ENCODE measurements at regions not wholly inside any gene's neighbourhood (a gene's known extent, or its start where the extent isn't known, plus 50 kb on each side); places are given as distances from the start of the nearest gene placed in this dataset.
"Not testable (repeated sequence)": the region's sequence is repeated elsewhere in the genome, so short reads cannot be mapped to it uniquely, and the experiment has no call there.

DNA sequence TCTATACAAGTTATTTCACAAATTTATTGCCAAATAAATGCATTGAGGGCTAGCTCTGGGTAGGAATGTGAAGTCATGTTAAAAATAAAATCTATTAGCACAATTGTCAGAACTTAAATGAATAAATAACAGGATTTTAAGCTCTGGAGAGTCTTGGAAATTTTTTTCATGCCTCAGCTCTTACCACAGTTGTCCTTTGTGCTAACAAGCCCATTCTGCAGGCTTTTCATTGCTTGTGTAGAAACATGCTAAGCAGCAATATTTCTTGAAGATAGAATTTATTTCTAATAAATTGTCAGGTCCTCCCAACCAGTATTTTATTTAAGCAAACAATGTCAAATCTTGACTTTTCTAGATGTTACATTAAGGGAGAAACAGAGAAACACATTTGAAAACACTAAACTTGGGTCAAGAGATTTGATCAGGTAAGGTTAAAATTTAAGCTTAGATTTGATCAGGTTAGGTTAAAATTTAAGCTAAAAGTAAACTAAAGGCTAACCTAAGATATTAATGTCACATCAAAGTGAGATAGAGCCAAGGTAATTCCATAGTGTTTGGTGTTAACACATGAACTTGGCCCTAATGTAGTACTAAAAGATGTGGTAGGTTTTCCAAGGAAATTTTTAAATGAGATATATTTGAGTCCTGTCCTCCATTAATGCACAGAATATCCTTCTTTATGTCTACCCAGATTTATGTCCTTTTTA, 179.1 kb upstream of the IL1RAPL1 start:
- no peak for DNase-seq

DNA sequence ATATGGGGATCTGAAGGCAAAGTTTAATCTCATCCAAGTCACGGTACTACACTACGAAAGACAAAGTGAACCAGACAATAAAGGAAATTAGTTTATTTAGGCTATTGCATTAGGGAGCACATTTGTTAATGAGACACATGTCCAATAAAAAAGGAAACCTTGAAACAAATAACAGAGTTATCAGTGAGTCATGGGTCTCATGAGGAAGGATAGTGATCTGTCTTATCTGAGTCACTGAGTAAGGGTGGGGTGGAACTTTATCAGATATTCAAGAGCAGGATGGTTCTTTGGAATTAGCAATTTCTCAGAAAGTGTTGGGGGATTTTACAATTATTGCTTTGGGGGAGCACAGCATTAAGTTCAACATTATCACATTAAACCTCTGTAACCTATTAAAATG, 188.9 kb upstream of the IL1RAPL1 start:
- DNase-seq: no peak

DNA sequence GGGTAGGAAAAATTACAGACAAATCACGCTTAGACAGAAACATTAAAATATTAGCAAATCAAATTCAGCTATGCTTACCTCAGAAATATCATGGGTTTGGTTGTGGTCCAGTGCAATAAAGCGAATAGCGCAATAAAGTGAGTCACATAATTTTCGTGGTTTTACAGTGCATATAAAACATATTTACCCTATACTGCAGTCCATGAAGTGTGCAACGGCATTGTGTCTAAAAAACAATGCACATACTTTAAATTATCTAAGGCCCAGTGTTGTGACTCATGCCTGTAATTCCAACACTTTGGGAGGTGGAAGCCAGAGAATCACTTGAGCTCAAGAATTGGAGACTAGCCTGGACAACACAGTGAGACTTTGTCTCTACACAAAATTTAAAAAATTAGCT, 195.7 kb upstream of the IL1RAPL1 start:
- DNase-seq: no peak

DNA sequence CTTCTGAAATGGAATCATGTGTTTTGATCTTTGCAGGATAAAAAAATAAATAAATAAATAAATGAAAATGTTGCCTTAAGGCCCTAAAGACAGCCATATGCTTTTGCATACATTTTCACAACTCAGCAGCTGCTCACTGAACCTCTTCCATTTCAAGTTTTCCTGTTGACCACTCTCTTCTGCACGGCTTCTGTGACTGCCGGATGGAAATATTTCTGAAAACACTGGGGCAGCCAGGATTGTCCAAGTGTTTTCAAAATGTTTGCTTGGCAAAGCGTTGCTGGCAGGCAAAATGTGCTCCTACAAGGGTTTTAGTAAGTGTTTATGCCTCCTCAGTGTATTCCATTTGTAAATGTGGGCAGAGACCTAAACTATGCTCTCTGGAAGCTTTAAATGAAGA, 208.1 kb upstream of the IL1RAPL1 start:
- no peak for DNase-seq

DNA sequence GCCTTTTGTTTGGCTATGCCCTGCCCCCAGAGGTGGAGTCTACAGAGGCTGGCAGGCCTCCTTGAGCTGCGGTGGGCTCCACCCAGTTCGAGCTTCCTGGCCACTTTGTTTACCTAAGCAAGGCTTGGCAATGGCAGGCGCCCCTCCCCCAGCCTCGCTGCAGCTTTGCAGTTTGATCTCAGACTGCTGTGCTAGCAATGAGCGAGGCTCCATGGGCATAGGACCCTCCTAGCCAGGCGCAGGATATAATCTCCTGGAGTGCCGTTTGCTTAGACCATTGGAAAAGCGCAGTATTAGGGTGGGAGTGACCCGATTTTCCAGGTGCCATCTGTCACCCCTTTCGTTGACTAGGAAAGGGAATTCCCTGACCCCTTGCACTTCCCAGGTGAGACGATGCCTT, 219.6 kb upstream of the IL1RAPL1 start:
- not testable (repeated sequence) for DNase-seq

DNA sequence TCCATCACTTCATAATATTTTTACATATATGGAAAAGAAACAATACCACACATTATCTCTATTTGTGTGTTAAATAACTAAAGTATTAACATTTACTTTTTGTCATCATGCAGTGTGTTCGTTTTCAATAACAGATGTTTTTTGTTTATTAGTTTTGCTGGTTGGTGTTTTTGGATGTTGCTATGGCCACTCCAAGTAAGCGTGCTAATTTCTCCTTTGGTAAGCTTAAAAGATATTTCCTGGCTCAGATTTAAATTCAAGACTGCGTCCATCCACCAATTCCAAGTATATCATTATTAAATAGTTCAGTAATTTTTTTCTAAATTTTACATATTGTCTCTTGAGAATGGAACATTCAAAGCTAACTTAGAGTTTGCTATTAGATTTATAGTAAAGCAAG, 235.4 kb upstream of the IL1RAPL1 start:
- DNase-seq: no peak

DNA sequence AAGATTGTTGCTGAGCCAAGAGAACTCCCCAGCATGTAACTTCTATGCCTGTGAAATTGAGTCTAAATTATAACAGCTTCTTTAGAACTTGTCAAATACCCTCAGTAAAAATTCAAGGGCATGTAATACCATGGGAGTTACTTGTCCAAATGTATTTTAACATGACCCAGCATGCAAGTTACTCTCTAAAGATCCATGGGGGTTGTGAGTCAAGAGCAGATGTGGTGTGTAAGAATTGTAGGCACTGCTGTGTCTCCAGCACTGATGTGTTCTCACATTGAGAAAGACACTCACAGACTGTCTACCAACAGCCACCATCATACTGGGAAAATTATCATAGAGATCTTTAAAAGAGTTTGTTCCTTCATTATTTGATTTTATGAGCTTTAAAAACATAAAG, 237.4 kb upstream of the IL1RAPL1 start:
- no peak for DNase-seq

DNA sequence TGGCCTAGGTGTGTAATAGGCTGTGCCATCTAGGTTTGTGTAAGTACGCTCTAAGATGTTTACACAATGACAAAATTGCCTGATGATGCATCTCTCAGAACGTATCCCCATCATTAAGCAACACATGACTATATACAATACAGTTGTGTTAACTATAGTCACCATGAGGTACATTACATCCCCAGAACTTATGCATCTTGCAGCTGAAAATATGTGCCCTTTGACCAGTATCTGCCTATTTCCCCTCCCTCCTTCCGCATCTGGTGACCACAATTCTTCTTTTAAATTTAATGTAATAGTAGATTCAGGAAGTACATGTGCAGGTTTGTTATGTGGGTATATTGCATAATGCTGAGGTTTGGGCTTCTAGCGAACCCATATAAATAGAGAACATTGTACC, 239.8 kb upstream of the IL1RAPL1 start:
- DNase-seq: peak; percentile 1 to 50 (median 28)

DNA sequence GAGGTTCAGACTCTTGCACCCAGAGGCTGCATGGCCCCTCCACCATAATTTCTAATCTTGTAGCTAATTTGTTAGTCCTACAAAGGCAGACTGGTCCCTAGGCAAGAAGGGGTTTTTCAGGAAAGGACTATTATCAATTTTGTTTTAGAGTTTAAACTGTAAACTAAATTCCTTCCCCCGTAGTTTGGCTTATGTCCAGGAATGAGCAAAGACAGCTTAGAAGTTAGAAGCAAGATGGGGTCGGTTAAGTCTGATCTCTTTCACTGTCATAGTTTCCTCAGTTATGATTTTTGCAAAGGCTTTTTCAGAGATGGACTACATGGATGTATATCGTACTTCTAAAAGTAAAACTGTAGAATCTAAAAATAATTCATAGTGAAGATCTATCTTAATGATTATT, 258.1 kb upstream of the IL1RAPL1 start:
- DNase-seq: no peak

DNA sequence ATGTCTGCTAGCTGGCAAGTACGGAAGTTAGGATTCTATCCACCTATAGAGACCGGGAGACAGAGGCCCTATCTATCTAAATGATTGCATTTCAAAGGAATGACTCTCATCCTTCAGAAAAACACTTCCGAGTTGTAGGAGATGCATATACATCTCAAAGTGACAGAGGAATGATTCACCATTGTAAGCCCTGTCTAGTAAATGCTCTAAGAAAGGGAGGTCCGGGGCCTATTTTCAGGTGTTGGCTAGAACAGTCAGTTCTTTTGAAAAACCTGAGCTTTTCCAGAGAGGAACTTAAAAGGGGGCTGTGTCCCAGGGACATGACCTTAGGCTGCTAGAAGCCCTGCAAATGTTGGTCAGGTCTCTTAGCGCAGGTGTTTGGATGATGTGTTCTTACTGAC, 262.9 kb upstream of the IL1RAPL1 start:
- DNase-seq: no peak

DNA sequence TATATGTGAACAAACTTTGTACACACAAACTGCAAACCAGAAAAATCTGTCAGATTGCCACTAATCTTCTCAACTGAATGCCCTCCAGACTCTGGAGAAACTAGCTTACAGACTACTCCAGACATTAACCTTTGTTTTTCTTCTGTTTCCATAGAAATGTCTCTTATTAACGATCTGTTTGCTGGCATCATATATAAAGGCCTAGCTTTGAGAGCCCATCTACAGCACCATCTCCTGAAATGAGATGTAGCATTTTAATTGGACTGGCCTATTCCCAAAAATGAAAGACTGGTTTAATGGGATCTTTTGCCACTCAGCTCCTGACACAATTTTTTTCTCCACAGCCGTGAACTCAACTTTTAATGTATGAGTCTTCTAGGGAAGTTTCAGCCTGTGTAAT, 266.0 kb upstream of the IL1RAPL1 start:
- DNase-seq: no peak

DNA sequence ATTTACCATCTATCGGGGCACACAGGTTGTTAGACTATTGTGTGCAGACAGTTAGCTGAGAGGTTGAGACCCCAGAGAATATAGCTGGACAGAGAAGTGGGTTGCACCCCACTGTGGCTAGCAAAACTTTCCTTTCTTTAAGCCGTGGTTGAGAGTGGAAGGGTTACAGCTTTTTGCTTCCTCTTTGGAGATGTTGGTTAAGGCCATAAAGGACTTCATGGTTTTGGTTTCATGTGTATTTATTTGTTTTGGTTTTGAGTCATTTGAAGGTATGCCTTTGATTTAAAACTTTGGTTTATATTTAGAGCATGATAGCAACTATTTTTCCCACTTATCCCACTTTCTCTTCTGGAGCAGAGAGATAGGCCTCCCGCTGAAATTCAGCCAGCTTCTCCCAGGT, 274.3 kb upstream of the IL1RAPL1 start:
- no peak for DNase-seq

DNA sequence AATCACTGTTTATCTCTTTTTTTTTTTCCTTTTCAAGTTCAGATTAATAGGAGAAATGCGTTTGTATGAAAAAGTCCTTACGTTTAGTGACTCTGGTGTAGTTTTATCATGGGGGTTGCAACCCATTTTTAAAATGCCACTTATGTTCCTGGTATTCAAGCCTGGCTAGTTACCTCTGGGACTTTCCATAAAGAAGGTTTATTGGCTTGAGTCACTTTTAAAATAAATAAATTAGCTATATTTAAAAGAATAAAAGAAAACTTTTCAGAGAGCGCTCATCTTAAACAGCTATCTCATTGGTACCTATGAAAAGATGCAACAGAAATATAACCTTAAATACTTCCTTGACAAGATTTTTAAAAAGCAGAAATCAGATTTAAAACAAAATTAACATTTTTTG, 275.0 kb upstream of the IL1RAPL1 start:
- DNase-seq: no peak

DNA sequence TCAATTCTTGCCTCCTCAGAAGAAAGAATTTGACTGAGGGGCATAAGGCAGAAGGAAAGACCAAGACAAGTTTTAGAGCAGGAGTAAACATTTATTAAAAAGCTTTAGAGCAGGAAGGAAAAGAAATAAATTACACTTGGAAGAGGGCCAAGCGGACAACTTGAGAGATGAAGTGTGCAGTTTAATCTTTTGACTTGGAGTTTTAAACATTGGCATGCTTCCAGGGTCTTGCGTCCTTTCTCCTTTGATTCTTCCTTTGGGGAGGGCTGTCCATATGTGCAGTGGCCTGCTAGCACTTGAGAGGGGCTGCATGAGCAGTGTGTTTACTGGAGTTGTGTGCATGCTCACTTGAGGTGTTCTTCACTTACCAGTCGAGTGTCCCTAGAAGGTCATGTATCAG, 275.8 kb upstream of the IL1RAPL1 start:
- DNase-seq: no peak

DNA sequence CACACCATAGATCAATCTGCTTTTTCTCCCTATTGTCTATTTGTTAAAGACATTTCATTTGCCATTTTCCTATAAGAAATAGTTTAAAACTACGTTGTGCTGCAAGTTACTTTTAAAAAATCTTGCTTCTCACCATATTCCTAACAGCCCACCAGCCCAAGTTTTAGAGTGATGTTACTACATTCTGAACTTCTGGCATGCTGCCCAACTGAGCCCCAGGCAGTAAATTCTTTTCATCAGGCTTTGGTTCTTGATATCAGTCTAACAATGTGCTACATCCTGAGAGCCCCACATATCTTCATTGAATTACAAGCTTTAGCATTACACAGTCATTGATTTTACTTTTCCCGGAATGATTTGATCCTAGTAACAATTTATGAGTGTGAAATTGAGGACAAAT, 283.8 kb upstream of the IL1RAPL1 start:
- no peak for DNase-seq

DNA sequence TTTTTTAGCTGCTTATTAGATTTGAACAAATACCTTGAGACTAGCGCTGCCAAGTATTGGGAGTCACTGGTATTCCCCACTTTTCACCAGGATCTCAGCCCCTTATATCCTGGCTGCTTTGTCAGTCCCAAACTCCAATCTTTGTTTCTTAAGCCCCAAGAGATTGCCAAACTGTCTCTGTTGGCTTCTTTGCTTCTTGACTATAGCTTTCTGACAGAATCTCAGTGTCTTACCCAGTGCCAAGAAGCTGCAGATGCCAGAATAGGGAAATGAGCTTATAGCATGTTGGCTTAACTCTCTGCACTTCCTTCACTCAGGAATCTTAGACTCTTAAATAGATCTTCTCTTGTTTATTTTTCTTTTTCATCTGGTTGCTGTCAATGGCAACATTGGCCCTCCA, 297.5 kb upstream of the DCAF8L1 start:
- DNase-seq: no peak

DNA sequence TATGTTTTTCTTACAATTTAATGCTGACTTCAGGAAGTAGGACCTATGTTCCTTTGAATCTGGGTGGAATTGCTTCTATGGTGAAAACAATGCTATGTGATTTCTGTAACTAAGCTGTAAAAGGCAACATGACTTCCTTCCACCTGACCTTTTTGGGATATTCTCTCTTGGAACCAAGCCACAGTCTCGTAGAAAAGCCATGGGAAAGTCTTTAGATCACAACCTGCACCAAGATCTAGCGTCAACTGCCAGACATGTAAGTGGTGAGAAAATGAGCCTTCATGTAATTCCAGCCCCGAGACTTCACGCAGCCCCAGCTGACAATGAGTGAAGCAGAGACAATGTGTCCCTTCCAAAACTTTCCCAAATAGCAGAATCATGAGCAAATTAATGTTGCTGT, 297.0 kb upstream of the DCAF8L1 start:
- no peak for DNase-seq

DNA sequence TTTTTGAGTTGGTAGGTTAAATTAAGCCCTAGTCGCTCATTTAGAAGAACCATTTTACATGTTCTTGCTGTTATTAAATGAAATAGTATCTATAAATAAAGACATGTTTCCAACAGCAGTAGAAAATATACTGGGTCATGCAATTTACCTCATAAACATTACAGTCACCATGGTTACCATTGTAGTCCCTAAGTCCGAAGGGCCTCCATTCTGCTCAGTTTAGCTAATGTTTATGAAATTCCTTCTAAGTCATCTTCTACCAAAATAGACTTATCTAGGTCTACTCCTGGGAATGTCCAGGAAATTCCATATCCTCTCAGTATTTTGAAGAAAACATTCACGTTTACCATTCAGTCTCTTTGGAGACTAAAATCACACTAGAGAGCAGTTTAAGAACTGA, 292.5 kb upstream of the DCAF8L1 start:
- no peak for DNase-seq

DNA sequence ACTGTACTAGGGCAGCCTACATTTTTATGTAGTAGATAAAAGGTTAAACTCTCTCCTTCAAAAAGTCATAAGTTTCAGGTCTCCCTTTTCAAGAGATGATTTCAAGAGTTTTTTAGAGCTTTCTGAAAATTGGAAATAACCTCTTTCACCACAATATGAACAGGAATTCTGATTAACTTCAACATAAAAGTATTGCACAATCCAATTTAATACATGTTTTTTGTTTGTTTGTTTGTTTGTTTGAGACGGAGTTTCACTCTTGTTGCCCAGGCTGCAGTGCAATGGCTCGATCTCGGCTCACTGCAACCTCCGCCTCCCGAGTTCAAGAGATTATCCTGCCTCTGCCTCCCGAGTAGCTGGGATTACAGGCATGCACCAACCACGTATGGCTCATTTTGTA, 265.4 kb upstream of the DCAF8L1 start:
- DNase-seq: no peak

DNA sequence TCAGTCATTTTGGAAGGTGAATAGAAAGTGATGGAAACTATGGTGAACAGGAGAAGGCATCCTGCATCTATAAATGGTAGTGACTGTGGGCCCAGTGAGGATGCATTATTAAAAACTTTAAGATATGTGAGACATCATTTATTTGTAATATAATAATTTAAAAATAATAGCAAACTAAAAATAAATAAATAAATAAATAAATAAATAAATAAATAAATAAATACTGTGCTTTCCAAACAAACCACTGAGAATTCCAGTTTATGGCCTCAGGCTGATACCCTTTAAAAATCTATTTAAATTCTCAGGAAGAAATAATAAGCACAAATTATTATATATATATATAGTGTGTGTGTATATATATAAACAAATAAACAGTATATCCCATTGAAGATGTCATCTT, 248.0 kb upstream of the DCAF8L1 start:
- no peak for DNase-seq

DNA sequence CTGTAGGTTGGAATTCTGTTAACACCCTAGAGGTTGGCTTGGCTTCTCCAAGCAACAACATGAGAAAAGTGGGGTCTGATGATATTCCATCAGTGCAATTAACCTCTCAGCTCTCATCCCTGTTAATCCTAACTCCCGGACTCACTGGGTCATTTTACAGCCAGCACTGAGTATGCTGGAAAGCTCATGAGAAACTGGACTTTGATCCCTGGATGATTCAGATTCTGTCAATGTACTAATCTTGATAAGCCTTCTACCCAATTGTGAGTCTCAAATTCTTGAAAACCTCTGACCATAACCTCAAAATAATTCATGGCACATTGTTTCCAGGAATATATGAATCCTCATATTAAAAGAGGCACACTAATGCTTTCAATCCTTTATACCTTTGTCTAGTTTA, 244.3 kb upstream of the DCAF8L1 start:
- DNase-seq: no peak

DNA sequence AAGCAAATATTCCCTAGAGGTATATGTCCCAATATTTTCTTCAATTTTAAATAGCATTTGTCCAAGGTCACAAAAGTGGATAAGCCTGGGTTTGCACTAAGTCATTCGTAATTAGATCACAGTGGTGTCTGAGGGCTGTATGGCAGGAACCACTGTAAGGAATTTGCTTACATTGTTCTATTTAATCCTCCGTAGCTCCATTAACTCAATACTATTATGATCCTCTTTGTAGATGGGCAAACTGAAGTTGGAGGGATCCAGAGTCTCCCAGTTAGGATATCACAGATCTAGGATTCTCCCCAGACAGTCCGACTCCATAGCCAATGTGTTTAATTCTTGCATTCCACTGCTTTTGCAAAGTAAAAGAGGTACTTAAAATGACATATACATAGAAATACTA, 242.7 kb upstream of the DCAF8L1 start:
- no peak for DNase-seq

DNA sequence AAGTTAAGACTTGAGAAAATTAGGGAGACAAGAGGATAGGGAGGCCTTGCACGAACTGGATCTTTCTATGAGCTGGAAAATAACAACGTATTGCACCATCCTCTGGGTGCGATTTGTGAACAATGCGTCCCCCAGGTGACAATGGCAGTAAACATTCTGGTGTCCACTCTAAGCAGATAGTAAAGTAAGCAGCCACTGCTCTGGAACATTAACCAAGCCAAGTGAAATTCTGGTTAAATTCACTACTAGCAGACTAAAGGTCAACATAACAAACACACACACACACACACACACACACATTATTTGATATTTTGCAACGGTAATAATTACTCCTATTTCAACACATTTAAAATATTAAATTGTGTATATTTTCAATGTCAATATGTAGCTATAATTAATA, 242.2 kb upstream of the DCAF8L1 start:
- DNase-seq: no peak

DNA sequence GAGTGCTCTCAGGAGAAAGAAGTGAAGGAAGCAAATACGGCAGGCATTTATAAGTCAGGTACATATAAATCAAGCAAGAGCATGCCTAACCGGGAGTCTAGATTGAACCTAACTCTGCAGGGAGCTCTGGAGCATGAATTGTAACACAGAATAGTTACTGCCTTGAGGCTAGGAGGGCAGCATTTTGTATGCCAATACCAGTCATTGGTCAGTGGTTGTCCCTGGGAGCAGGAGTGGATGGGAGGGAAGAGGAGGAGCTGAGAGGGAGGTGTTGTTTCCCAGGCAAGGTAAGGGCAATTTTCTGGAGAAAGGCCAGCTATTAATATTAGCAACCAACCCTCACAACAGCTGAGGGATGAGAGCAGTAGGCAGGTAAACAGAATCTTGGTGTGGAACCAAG, 224.7 kb upstream of the DCAF8L1 start:
- no peak for DNase-seq

DNA sequence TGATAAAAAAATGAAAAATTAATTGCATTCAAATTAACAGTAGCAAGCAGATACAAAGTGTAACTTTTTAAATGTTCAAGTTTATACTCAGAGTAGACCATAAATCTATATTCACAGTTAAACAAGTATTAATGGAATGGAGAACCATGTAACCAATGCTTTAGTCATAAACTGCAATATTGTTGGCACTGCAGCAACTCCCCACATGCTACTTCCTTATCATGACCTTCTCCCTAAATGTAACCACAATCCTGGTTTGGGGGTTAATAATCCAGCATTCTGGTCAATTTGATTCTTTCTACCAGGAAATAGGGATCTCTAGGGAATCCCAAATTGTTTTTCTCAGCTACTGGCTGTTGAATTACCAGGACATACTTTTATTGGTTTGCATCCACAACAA, 223.9 kb upstream of the DCAF8L1 start:
- DNase-seq: peak in 1 of 4 experiments; percentile 1

DNA sequence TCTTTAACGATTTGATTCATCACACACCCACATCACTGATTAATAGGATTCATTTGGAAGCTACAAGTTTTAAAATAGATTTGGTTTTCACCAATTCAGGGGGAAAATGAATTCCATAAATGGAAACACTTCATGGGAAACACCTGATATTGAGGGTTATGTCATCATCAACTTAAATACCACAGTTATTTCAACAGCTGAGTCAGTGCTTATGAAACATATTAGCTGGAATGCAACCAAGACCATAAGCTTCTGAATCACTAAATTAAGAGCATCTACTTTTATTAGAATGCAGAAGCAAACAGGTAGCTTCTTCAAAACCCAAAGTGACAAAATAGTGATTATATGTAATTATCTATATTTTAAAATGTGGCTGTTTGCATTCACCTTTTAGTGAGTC, 207.8 kb upstream of the DCAF8L1 start:
- DNase-seq: no peak
